Suprapubic skin (tissue), 4 donors: ENCODE measurements at regions not wholly inside any gene's neighbourhood (a gene's known extent, or its start where the extent isn't known, plus 50 kb on each side); places are given as distances from the start of the nearest gene placed in this dataset.

ENCODE experiments used
- DNase-seq, 2 donors: peaks; one replicate each; pipeline ENCODE4 v3.0.0-alpha.2; 2019; ENCODE audit warnings: low spot score in 2 of 2
- H3K27ac ChIP-seq: fragments of 200-600 bp; sonication (generic); one replicate; pipeline ENCODE4 v1.5.1; 2019
- H3K27me3 ChIP-seq: fragments of 200-600 bp; sonication (generic); one replicate; pipeline ENCODE4 v1.5.1; 2019
- H3K36me3 ChIP-seq: fragments of 200-600 bp; sonication (generic); one replicate; pipeline ENCODE4 v1.5.1; 2019
- H3K4me1 ChIP-seq: fragments of 200-600 bp; sonication (generic); one replicate; pipeline ENCODE4 v1.5.1; 2019
- H3K4me3 ChIP-seq: fragments of 200-600 bp; sonication (generic); one replicate; pipeline ENCODE4 v1.5.1; 2019; ENCODE audit warnings: mild to moderate bottlenecking
- H3K9me3 ChIP-seq: fragments of 200-600 bp; sonication (generic); one replicate; pipeline ENCODE4 v1.5.1; 2019
- CTCF ChIP-seq, 2 donors: fragments of 200-600 bp in 1 of 2; fragments of 450-650 bp in 1 of 2; sonication (generic) in 1 of 2; IDR thresholded peaks; one replicate each; pipeline ENCODE4 v1.5.1; 2016 to 2019; ENCODE audit warnings: antibody characterized with exemption in 2 of 2, mild to moderate bottlenecking in 1 of 2, moderate library complexity in 1 of 2
- EP300 ChIP-seq: sonication (generic); formaldehyde crosslinking; IDR thresholded peaks from one replicate; pipeline ENCODE4 v1.6.1; 2017; ENCODE audit warnings: antibody characterized with exemption
- POLR2A ChIP-seq, 2 donors: fragments of 450-650 bp; IDR thresholded peaks; one replicate each; pipeline ENCODE4 v1.6.1; 2017; ENCODE audit warnings: antibody characterized with exemption in 2 of 2, mild to moderate bottlenecking in 2 of 2, moderate library complexity in 2 of 2
- POLR2AphosphoS5 ChIP-seq, 3 donors: sonication (generic); formaldehyde crosslinking; IDR thresholded peaks; one replicate each; pipeline ENCODE4 v1.6.1; 2017; ENCODE audit warnings: antibody characterized with exemption in 3 of 3
- WGBS: methylation state at CpG from one replicate; pipeline ENCODE4 v1.1.5; 2018; 5-methylcytosine and 5-hydroxymethylcytosine counted together

- H3K4me1 ChIP-seq: no peaks in the 10 kb centered on the region
- no peak overlapping the region for H3K4me3 ChIP-seq
- WGBS: 95% methylated on average over 1 of the region's 1 CpG
- TF ChIP-seq EP300: no peak
- TF ChIP-seq POLR2A (IDR thresholded peaks at IDR 0.05): no peak
- no peak for TF ChIP-seq POLR2AphosphoS5 (IDR thresholded peaks at IDR 0.05)
- TF ChIP-seq CTCF (IDR thresholded peaks at IDR 0.05): no peak
- no peaks in the 10 kb centered on the region for H3K9me3 ChIP-seq
- H3K27me3 ChIP-seq: no peaks in the 10 kb centered on the region
- no peak for DNase-seq
- H3K36me3 ChIP-seq: no peaks in the 10 kb centered on the region
- no peak overlapping the region for H3K27ac ChIP-seq
Observed at GRCh38 chr11:109733245-109733644, 311.3 kb downstream of the C11orf87 start.

- no peak for TF ChIP-seq POLR2AphosphoS5 (IDR thresholded peaks at IDR 0.05)
- TF ChIP-seq POLR2A (IDR thresholded peaks at IDR 0.05): no peak
- TF ChIP-seq CTCF (IDR thresholded peaks at IDR 0.05): no peak
- no peak for TF ChIP-seq EP300
- no peak overlapping the region for H3K27ac ChIP-seq
- no peaks in the 10 kb centered on the region for H3K9me3 ChIP-seq
- no peaks in the 10 kb centered on the region for H3K36me3 ChIP-seq
- no peaks in the 10 kb centered on the region for H3K4me1 ChIP-seq
- no peak for DNase-seq
- H3K4me3 ChIP-seq: no peak overlapping the region
- H3K27me3 ChIP-seq: no peaks in the 10 kb centered on the region
- 46% methylated on average over 3 of the region's 3 CpGs for WGBS
Observed at GRCh38 chr11:109734566-109734965, 312.6 kb downstream of the C11orf87 start.

- H3K4me3 ChIP-seq: no peak overlapping the region
- WGBS: 84% methylated on average over 2 of the region's 2 CpGs
- DNase-seq: no peak
- no peaks in the 10 kb centered on the region for H3K9me3 ChIP-seq
- H3K36me3 ChIP-seq: no peaks in the 10 kb centered on the region
- H3K4me1 ChIP-seq: no peaks in the 10 kb centered on the region
- no peaks in the 10 kb centered on the region for H3K27me3 ChIP-seq
- no peak for TF ChIP-seq POLR2A (IDR thresholded peaks at IDR 0.05)
- H3K27ac ChIP-seq: no peak overlapping the region
Observed at GRCh38 chr11:109735128-109735527, 313.1 kb downstream of the C11orf87 start.

GRCh38 chr11:109739379-109739778 is 317.4 kb downstream of the C11orf87 start:
- Histone ChIP-seq H3K4me1 (no peaks in the 10 kb centered on the region), H3K36me3 (no peaks in the 10 kb centered on the region), H3K27me3 (no peaks in the 10 kb centered on the region), H3K9me3 (no peaks in the 10 kb centered on the region), H3K4me3 (no peak overlapping the region), H3K27ac (no peak overlapping the region)
- TF ChIP-seq POLR2A (IDR thresholded peaks at IDR 0.05) (no peak), CTCF (IDR thresholded peaks at IDR 0.05) (no peak), POLR2AphosphoS5 (IDR thresholded peaks at IDR 0.05) (no peak), EP300 (no peak)
- 41% methylated on average over 2 of the region's 2 CpGs for WGBS
- no peak for DNase-seq

- Histone ChIP-seq H3K4me3 (no peak overlapping the region), H3K36me3 (no peaks in the 10 kb centered on the region), H3K9me3 (no peaks in the 10 kb centered on the region), H3K27me3 (no peaks in the 10 kb centered on the region), H3K27ac (no peak overlapping the region), H3K4me1 (no peaks in the 10 kb centered on the region)
- WGBS: 85% methylated on average over 4 of the region's 4 CpGs
- no peak for TF ChIP-seq EP300
- no peak for TF ChIP-seq POLR2A (IDR thresholded peaks at IDR 0.05)
- no peak for TF ChIP-seq CTCF (IDR thresholded peaks at IDR 0.05)
- no peak for DNase-seq
Observed at GRCh38 chr11:109745996-109746625, 324.1 kb downstream of the C11orf87 start.

GRCh38 chr11:109747839-109748238 is 325.8 kb downstream of the C11orf87 start:
- Histone ChIP-seq H3K9me3 (no peaks in the 10 kb centered on the region), H3K27ac (no peak overlapping the region)

More at GRCh38 chr11:109747839-109748238, 325.8 kb downstream of the C11orf87 start:
- Histone ChIP-seq H3K4me1 (no peaks in the 10 kb centered on the region), H3K27me3 (no peaks in the 10 kb centered on the region), H3K36me3 (no peaks in the 10 kb centered on the region), H3K4me3 (no peak overlapping the region)
- 79% methylated on average over 7 of the region's 7 CpGs for WGBS
- no peak for DNase-seq
- TF ChIP-seq POLR2A (IDR thresholded peaks at IDR 0.05): no peak
- no peak for TF ChIP-seq EP300
- no peak for TF ChIP-seq POLR2AphosphoS5 (IDR thresholded peaks at IDR 0.05)
- no peak for TF ChIP-seq CTCF (IDR thresholded peaks at IDR 0.05)
